Peyer's patch (tissue), 4 donors: ENCODE measurements at regions not wholly inside any gene's neighbourhood (a gene's known extent, or its start where the extent isn't known, plus 50 kb on each side); places are given as distances from the start of the nearest gene placed in this dataset.
"Not testable (repeated sequence)": the region's sequence is repeated elsewhere in the genome, so short reads cannot be mapped to it uniquely, and the experiment has no call there.

Experiments
- DNase-seq, 3 donors: peaks; one replicate each; pipeline ENCODE4 v3.0.0-alpha.2; 2017 to 2019
- H3K27ac ChIP-seq, 4 donors: fragments of 200-600 bp; sonication (generic); one replicate each; pipeline ENCODE4 v1.5.1; 2016 to 2019
- H3K27me3 ChIP-seq, 2 donors: fragments of 200-600 bp; sonication (generic); one replicate each; pipeline ENCODE4 v1.5.1; 2019
- H3K36me3 ChIP-seq, 3 donors: fragments of 200-600 bp; sonication (generic); one replicate each; pipeline ENCODE4 v1.5.1; 2016 to 2019
- H3K4me1 ChIP-seq, 4 donors: fragments of 200-600 bp; sonication (generic); one replicate each; pipeline ENCODE4 v1.5.1; 2016 to 2019
- H3K4me3 ChIP-seq, 4 donors: fragments of 200-600 bp; sonication (generic); 1 replicate in 3 of 4; 2 replicates in 1 of 4; pipeline ENCODE4 v1.5.1; 2016 to 2019; ENCODE audit warnings: mild to moderate bottlenecking in 1 of 4
- H3K9me3 ChIP-seq, 4 donors: fragments of 200-600 bp; sonication (generic); one replicate each; pipeline ENCODE4 v1.5.1; 2016 to 2019; ENCODE audit warnings: mild to moderate bottlenecking in 1 of 4
- POLR2A ChIP-seq, 2 donors: fragments of 450-650 bp; IDR thresholded peaks; one replicate each; pipeline ENCODE4 v1.5.1; 2017; ENCODE audit warnings: antibody characterized with exemption in 2 of 2, mild to moderate bottlenecking in 2 of 2, moderate library complexity in 2 of 2
- TF ChIP-seq, protein P1 (sequence below), 6 experiments: fragments of 450-650 bp in 4 of 6; fragments of 200-600 bp in 2 of 6; sonication (generic) in 1 of 6; IDR thresholded peaks; one replicate each; pipeline ENCODE4 v1.5.1; 2017 to 2019; ENCODE audit warnings: antibody characterized with exemption in 6 of 6, mild to moderate bottlenecking in 3 of 6, moderate library complexity in 1 of 6

DNA sequence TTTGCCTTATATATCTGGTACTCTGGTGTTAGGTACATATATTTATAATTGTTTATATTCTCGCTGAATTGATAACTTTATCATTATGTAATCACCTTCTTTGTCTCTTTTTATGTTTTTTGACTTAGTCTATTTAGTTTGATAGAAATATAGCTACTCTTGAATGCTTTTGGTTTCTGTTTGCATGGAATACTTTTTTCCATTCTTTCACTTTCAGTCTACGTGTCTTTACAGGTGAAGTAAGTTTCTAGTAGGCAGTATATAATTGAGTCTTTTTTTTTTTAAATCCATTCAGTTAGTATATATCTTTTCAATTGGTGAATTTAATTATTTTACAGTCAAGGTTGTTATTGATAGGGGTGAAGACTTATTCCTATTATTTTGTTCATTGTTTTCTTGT lies 131.7 kb downstream of the PSAT1 start:
- no peaks in the 10 kb centered on the region for H3K4me1 ChIP-seq

DNA sequence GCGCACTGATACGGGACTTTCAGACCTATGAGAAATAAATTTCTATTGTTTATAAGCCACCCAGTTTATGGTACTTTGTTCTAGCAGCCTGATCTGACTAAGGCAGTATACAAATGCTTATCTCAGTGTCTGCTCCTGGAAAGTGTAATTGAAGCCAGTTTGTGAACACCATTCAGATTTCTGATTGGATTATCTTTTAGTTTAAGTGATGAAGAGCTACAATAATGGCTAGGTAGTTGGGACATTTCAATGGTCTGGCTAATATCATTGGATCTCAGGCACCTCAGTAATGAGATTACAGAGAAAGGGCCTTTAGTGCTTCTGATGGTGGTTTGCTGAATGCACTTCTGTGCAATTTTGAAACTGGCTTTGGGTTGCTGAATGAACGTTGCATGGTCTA lies 133.5 kb downstream of the PSAT1 start:
- TF ChIP-seq, protein P1, sequence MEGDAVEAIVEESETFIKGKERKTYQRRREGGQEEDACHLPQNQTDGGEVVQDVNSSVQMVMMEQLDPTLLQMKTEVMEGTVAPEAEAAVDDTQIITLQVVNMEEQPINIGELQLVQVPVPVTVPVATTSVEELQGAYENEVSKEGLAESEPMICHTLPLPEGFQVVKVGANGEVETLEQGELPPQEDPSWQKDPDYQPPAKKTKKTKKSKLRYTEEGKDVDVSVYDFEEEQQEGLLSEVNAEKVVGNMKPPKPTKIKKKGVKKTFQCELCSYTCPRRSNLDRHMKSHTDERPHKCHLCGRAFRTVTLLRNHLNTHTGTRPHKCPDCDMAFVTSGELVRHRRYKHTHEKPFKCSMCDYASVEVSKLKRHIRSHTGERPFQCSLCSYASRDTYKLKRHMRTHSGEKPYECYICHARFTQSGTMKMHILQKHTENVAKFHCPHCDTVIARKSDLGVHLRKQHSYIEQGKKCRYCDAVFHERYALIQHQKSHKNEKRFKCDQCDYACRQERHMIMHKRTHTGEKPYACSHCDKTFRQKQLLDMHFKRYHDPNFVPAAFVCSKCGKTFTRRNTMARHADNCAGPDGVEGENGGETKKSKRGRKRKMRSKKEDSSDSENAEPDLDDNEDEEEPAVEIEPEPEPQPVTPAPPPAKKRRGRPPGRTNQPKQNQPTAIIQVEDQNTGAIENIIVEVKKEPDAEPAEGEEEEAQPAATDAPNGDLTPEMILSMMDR (IDR thresholded peaks at IDR 0.05): no peak
- no peaks in the 10 kb centered on the region for H3K36me3 ChIP-seq
- no peaks in the 10 kb centered on the region for H3K27me3 ChIP-seq
- no peak overlapping the region for H3K4me3 ChIP-seq
- no peak for DNase-seq
- no peaks in the 10 kb centered on the region for H3K4me1 ChIP-seq
- H3K9me3 ChIP-seq: no peaks in the 10 kb centered on the region
- no peak overlapping the region for H3K27ac ChIP-seq

More for the DNA sequence above, 131.7 kb downstream of the PSAT1 start:
- DNase-seq: no peak
- no peak overlapping the region for H3K27ac ChIP-seq
- no peak for TF ChIP-seq POLR2A (IDR thresholded peaks at IDR 0.05)
- TF ChIP-seq, protein P1 (IDR thresholded peaks at IDR 0.05): no peak
- H3K4me3 ChIP-seq: no peak overlapping the region
- H3K9me3 ChIP-seq: no peaks in the 10 kb centered on the region
- H3K27me3 ChIP-seq: no peaks in the 10 kb centered on the region
- H3K36me3 ChIP-seq: no peaks in the 10 kb centered on the region

DNA sequence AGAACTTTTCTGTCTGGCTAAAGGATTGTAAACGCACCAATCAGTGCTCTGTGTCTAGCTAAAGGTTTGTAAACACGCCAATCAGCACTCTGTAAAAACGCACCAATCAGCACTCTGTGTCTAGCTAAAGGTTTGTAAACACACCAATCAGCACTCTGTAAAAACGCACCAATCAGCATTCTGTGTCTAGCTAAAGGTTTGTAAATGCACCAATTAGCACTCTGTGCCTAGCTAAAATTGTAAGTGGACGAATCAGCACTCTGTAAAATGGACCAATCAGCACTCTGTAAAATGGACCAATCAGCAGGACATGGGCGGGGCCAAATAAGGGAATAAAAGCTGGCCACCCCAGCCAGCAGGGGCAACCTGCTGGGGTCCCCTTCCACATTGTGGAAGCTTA lies 134.1 kb downstream of the PSAT1 start:
- H3K4me3 ChIP-seq, H3K4me1 ChIP-seq, DNase-seq, H3K36me3 ChIP-seq, H3K9me3 ChIP-seq, H3K27ac ChIP-seq, H3K27me3 ChIP-seq: not testable (repeated sequence)

DNA sequence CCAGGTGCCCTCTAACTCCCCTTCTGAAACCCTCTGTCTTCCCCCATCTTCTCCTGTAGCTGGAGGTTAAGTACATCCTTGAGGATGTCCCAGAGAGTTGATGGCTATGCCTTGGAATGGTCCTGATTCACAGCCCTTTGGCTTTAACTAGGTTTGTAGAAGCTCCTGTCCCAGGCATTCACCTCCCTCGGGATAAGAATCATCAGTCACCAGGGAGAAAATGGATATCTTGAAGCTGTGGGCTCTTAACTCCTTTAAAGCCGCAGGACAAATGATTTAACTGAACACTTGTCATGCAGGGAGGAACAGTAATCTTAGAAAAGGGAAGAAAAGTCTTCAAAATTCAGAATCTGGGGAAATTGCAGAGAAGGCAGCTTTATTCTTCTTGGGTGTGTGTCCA lies 139.9 kb downstream of the PSAT1 start:
- no peaks in the 10 kb centered on the region for H3K9me3 ChIP-seq
- H3K4me1 ChIP-seq: peaks cover 0 to 2% (median 0%) of the 10 kb centered on the region in 4 donors
- no peaks in the 10 kb centered on the region for H3K27me3 ChIP-seq
- H3K4me3 ChIP-seq: no peak overlapping the region
- TF ChIP-seq, protein P1 (IDR thresholded peaks at IDR 0.05): no peak
- no peak for TF ChIP-seq POLR2A (IDR thresholded peaks at IDR 0.05)
- H3K36me3 ChIP-seq: no peaks in the 10 kb centered on the region
- H3K27ac ChIP-seq: no peak overlapping the region
- no peak for DNase-seq

DNA sequence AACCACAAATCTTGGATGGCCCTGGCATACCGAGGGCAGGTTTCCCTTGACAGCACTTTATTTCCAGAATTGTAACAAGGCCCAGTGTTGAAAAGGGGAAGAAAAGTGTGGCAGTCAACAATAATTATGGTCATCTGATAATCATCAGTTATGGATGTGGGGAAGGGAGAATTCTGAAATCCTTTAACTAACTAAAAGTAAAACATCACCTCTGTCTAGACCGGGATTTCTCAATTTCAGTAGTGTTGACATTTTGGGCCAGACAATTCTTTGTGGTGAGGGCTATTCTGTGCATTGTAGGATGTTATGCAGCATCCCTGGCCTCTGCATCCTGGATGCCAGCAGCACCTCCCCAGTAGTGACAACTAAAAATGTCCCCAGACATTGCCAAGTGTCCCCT lies 140.4 kb downstream of the PSAT1 start:
- Histone ChIP-seq H3K36me3 (no peaks in the 10 kb centered on the region), H3K9me3 (no peaks in the 10 kb centered on the region), H3K27me3 (no peaks in the 10 kb centered on the region), H3K27ac (no peak overlapping the region), H3K4me3 (no peak overlapping the region), H3K4me1 (peaks cover 0 to 2% (median 0%) of the 10 kb centered on the region in 4 donors)
- no peak for DNase-seq
- no peak for TF ChIP-seq POLR2A (IDR thresholded peaks at IDR 0.05)
- TF ChIP-seq, protein P1 (IDR thresholded peaks at IDR 0.05): no peak

DNA sequence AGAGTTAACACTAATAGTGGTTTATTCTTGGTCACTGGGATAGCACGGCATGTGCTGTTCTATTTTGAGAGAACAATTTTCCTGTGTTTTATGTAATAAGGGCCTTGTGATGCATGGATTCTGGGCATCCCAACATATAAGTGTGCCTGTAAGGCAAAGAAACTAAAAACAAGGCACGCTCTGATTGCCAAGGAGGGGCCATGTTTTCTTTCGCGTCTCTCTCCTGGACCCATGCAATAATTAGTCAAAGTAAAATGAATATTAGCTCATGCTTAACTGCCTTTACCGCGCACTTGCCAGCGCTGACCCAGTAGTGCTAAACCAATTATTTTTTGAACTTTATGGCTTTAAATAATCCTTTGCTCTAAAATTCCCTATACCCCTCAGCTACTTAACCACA lies 140.9 kb downstream of the PSAT1 start:
- Histone ChIP-seq H3K36me3 (no peaks in the 10 kb centered on the region), H3K4me3 (no peak overlapping the region), H3K9me3 (no peaks in the 10 kb centered on the region), H3K27ac (no peak overlapping the region), H3K4me1 (peaks cover 0 to 2% (median 0%) of the 10 kb centered on the region in 4 donors), H3K27me3 (no peaks in the 10 kb centered on the region)
- TF ChIP-seq, protein P1 (IDR thresholded peaks at IDR 0.05): no peak
- TF ChIP-seq POLR2A (IDR thresholded peaks at IDR 0.05): no peak
- no peak for DNase-seq
